ENCODE measurements at regions not wholly inside any gene's neighbourhood (a gene's known extent, or its start where the extent isn't known, plus 50 kb on each side); places are given as distances from the start of the nearest gene placed in this dataset.

DNA sequence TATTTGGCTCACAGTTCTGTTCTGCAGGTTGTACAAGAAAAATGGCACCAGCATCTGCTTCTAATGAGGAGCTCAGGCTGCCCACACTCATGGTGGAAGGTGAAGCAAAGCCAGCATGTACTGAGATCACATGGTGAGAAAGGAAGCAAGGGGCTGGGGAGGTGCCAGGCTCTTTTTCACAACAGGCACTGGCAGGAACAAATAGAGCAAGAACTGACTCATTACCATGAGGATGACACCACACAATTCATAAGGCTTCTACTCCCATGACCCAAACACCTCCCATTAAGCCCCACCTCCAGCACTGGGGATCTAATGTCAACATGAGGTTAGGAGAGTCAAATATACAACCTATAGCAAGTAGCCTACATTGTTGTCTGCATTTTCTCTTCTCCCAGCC, 522.6 kb downstream of the RFC3 start:
- FAIRE-seq: no peak

DNA sequence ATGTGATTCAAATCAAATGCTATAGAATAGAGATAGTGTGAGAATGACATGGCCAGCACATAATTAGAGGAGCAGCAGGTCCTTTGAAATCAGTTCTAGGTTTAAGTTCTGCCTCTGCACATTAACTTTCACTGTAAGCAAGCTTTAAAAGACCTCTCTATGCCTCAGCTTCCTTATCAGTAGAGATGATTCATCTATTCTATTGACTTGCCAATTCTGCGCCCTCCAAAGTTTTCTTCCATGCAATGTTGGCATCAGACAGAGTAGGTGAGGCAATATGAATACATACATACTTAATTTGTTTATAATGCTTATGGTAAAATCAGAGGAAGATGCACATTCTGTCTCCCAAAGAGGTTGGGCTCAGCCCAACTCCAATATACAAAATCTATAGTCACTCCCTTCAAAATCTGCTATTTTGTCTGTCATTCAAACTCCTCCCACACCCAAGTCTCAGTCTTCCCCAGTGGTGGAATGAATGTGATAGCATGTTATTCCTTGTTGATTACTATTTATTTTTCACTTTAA, 525.5 kb downstream of the RFC3 start:
- no peak for FAIRE-seq

DNA sequence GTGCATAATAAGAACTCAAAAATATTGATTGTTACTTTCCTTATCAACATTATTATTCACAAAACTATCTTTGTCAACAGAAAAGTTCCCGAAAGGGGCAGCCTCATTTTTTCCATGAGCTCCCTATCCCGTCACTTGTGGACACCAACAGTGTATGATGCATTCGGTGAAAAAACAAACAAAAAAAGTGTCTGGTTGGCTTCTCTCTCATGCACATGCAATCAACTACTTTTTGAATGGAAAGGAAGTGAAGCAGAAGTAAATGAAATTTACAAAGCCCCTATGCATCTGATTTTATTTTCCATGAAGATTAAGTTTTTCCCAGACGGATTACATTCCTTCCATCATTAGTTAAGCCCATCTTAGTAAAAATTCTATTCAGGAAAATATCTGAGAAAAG, 526.9 kb downstream of the RFC3 start:
- no peak for FAIRE-seq

DNA sequence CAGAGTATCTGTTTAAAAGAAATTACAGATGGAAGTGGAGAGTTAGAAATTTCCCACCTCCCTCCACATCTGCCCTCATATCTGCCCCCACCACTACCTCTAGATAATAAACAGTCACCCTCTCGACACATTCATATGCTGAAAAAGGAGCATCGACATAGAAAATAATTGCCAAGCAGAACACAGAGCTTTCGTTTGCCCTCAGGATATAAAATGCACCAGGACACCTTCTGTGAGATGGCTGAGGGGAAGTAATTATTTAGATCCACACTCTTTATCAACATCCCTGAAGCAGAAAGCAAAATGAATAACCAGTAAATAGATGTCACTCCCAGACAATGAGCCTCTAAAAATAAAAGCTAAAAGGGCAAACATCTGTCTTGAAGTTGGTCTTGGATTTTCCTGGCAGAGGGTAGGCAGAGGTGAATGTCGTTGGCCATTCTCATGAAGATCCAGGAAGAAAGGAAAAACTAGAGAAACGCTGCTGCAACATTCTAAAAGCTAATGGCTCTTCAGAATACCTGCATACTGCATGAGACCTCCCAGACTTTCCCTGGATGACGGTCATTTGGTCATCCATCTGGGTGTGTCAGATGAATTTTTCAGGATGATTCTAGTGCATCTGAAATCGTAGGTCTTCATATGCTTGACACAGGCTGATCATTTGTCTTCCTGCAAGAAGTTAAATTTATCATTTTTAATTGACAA, 527.5 kb downstream of the RFC3 start:
- no peak for FAIRE-seq

DNA sequence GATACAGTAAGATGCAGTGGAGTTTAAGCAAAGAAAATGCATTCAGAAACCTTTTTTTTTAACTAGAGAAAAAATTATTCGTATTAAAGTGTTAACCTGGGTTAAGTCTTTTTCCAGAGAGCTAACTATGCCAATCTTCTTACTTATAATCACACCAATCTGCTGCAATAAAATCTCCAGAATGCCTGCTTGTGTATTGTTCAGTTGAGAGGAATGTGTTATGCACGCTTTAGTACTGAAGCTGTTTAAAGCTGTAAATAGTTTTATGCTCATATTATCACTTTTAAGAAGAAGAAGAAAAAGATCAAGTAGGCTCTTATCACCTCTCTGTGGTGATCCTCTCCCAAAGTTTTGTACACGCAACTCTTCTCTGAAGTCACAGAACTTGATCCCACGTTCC, 528.7 kb downstream of the RFC3 start:
- FAIRE-seq: no peak

DNA sequence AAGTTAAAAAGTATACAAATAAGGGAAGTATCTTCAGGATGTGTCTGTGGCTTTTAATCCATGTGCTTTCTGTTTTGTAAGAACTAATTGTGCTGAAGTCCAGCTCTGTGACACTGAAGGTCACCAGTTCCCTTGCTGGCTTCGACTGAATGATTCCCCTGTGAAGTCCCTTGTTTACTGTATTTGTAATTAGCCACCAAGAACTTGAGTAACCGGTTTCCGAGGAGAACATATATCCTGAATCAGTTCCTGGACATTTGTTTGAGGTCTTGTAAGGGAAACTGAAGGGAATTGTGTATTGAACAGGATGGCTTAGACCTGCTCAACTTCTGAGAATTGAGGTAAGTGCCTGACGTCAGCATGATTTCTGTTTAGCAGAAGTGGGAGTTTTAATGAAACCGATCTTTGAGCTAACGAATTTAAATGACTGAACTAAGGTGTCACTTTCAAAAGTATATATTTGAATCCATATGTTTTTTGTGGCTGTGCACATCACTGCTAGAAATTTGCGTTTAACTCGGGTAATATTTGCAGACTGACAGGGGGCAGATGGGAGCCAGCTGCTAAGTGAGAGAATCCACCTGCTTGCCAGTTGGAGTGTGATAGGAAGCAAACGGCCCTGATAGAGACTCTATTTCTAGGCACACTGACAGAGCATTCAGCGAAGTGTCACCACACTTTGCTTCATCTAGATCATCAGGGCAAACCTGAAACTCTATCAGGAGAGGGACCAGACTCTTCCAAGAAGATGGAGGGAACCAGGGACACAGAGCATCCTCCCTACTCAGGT, 530.0 kb downstream of the RFC3 start:
- no peak for FAIRE-seq

DNA sequence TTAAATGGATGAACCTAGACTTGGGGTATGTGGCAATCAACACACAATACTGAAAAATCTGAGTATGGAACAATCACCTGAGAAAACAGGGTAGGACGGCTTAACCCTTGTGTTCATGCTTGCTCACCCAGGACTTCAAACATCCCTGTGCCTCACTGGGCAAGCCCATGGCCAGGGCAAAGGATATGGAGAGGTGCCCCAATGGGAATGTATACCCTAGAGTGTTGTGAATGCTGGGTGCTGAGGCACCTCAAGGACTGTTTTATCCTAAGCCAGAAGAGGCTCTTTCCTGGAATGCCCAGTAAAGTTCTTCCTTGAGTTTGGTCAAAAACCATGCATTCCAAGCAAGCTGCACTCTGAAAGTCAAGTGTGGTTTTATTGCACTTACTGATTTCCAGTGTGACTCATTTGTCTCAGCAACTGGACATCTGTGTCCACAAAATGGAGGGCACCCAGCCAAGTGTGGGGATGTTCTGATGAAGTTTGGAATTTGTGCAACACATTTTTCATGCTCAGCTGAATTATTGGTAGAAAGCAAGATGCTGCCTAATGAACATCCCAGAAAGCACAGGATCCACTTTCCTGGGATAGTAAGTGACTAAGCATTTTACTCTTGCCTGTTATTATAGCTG, 531.3 kb downstream of the RFC3 start:
- no peak for FAIRE-seq

DNA sequence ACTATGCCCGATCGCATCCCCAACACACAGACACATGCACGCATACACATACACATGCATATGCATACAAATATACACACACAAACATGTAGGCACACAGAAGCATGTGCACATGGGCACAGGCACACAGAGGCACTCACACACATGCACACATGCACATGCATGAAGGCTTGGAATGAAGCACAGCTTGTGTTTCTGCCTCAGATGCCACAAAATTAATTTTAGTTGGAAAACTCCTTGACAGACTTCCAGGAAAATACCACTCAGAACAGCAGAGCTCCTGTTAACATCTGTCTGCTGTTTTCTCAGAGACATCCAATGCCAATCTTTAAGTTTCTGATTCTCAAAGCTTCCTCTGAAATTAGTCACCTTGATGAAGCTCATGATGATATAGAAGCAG, 532.7 kb downstream of the RFC3 start:
- FAIRE-seq: no peak

DNA sequence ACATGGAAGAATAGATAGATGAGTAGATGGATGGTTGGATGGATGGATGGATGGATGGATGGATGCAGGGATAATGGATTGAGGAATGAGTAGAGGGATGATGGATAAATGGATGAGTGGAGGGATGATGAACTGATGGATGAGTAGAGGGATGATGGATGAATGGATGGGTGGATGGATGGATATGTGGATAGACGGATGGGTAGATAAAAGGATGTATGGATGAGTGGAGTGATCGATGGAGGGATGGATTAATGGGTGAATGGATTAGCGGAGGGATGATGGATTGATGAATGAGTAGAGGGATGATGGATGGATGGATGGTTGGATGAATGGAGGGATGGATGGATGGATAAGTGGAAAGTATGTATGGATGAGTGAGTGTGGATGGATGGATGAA, 533.2 kb downstream of the RFC3 start:
- no peak for FAIRE-seq

DNA sequence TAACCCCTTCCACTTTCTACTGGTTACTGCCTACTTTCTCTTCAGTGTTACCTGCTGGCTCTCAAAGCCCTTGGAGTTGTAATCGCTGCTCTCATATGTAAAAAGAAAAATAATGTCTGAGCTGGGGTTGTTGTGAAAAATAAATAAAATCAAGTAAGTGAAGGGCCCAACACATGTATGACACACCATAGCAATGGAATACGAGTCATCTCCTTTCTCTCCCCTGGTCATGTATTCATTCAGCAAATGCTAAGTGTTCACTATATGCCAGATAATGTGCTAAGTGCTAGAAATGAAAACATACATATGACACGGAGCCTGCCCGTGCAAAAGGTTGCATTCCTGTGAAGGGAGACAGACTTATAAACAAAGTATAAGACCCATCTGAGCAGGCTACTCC, 535.0 kb downstream of the RFC3 start:
- no peak for FAIRE-seq

DNA sequence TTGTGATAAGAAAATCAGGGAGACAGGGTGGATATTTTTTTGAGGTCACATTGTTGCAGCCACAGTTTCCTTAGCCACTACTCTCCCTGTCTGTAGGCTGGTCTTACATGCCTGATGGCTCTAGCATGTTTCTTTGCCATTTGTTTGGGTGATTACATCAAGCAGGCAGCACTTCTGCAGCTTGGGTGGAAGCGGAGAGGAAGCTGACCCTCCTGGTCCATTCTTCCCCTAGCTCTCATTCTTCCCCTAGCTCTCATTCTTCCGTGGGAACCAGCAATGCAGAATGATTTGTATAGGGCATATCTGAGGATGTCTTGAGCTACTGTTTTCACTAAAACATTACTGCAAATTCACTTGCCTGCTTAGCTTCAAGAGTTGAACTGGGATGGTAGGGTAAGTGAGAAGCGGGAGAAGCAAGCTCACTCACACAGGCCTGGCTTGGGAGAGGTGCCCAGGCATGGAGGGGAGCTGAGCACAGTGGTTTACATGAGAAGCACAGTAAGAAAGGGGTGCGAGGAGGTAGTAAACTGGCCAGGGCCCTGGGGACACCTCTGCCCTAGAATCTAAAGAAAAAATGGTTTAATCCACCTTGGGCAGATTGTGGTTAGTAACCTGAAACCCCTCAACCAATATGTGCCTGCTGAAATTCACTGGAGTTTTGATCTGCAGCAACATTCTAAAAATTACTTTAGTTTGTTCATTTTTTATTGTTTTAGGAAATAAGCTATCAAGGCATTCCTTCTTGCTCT, 538.9 kb downstream of the RFC3 start:
- no peak for FAIRE-seq

DNA sequence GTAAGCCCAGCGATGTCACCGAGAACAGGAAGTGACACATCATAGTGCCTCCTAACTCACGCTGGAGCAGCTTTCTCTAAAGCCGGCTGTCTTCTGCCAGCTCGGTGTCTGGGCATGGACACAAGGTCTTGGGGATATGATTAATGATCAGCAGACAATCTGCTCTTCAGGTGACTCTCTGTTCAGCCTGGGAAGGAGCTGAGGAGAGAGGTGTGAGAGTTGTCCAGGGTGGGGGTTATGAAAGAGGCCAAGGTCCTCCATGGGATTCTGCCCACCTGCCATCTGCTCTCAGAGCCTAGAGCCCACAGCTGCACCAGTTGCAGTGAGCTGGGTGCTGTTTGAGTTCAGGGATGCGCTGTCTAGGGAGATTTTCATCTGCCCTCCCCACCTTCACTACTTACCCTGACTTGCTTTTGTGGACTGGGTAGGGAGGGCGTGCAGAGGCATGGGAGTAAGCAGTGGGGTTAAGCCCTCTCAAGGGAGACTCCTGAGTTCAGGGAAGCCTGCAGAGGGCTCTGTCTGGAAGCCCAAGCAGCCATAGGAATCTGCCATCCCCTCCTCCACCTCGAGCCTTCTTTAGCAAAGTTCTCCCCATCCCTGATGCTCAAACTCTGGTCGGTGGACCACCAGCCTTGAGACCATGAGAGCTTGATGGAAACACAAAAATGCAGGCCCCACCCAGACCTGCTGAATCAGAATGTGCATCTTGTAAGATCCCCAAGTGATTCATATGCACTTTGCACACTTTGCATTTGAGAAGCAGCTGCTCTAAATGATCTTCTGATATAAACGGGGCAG, 539.7 kb downstream of the RFC3 start:
- no peak for FAIRE-seq

DNA sequence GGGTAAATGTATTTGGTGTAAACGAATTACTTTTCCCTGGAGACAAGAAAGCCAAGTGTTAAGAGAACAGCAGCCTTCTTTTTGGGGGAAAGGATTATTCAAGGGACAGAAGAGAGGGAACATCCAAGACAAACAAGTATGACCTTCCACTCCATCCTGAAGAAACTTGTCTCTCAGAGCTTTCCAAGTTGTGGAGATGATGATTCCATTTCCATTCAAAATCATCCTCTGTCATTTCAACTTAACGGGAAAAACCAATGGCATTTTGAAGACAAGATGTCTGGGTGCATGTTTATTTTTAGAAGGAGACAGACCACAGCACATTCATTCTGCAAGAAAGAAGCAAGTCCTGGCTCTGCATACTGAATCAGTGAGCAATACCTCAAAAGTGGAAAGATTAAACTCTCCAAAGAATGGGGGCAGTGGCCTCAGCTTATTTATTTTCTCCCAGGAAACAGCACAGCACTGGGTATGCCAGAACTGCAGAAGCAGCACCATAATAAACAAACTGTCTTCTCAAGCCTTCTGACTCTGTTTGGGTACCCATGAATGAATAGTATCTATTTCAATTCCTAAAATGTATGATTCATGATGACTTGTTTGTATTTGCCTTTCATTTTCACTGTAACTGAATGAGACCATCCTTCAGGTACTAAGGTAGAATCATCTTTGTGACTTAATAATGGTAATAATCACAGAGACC, 541.0 kb downstream of the RFC3 start:
- FAIRE-seq: no peak

DNA sequence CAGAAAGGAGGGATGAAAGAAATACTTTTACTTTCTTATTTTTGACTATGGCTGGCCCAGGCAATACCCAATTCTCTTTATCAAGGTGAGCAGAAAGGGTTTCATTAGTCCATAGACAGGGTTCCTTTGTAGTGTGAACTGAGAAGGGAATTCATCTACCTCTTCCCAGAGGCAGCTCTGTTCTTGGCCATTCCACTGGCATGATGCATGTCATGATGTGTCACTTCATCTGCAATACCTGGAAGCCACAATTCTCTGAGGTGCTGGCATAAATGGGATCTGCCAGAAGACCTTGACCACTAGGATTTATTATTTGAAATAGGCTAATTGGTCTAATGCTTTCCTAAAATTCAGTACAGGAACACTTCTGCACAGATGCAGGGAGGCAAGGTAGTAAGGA, 542.8 kb downstream of the RFC3 start:
- FAIRE-seq: no peak

DNA sequence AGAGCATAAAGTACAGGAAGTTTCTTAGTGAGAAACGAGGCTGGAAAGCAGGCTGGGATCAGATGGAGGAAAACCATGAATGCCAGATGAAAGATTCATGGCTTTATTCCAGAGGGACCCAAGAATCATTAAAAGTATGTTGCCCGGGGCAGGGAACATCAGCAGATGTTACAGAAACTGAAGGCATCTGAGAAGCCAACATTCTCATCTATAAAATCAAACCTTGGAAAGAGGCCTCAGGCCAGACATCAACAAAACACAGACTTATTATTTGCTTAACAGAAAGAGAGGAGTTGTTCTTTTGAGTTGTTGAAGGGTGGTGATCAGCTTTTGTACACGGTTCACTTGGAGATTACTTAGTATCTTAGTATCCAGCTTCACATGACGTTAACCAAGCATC, 543.6 kb downstream of the RFC3 start:
- no peak for FAIRE-seq

DNA sequence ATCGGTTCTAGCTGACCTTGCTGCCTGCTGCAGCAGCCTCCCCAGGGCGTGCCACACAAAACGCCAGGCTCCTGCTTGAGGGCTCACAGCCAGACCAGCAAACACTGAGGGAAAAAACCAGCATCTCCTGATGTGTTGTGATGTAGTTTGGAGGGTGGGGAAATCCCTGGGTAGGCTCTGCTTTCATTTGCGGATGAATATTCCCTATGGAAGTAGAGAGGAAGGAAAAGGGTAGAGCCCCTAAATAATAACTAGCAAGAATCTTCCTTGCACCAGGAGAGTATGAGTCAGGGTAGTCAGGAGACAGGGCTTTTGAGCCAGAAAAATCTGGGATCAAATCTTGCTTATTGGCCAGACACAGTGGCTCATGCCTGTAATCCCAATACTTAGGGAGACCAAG, 545.3 kb downstream of the RFC3 start:
- FAIRE-seq: no peak

DNA sequence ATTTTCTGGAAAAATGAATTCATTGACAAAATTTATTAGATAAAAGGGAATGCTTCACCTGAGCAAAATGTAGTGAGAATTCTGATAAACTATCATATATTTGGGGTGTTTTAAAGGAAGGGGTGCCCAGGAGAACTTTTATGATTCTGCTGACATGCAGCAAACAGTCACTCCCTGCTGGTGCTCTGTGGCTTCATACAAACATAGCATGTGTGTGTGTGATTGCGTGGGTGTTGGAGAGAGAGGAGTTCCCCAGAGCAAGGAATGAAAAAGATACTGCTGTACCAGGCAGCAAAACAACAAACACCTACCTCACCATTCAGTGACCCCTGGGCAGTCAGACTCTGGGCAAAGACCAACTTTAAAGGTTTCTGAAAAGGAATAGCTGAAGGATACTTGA, 546.7 kb downstream of the RFC3 start:
- no peak for FAIRE-seq

DNA sequence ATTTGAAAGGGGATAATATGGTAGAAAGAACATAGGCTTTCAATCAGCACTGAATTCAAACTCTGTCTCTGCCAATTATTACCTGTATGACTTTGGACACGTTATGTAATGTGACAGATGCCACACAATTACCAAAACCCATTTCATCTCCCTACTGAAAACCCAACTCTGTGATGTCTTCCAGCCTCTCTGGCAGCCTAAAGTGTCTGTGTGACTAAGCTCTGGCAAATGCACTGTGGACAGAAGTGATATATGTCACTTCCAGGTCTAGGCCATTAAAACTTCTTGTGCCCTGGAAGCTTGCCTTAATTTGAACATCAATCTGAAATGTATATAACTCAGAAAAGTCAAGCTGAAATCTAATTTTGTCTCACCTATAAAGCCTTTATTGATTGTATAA, 552.0 kb downstream of the RFC3 start:
- no peak for FAIRE-seq

DNA sequence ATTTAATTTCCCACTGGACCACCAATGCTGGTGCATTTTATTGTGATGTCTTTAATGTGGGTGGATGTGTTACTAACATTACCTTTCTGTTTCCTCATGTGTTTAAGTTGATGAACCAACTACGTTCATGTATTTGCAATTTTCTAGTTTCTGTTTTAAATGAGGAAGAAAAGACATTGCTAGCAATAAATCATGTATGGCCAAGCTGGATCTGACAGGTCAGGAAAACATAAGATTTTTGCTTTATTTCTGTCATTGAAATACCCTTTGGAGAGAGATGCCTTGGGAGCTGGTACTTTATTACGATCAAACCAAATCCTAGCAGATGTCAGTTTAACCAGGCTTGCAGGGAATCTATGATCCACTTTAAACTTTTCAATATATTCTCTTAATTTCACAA, 553.2 kb downstream of the RFC3 start:
- no peak for FAIRE-seq

DNA sequence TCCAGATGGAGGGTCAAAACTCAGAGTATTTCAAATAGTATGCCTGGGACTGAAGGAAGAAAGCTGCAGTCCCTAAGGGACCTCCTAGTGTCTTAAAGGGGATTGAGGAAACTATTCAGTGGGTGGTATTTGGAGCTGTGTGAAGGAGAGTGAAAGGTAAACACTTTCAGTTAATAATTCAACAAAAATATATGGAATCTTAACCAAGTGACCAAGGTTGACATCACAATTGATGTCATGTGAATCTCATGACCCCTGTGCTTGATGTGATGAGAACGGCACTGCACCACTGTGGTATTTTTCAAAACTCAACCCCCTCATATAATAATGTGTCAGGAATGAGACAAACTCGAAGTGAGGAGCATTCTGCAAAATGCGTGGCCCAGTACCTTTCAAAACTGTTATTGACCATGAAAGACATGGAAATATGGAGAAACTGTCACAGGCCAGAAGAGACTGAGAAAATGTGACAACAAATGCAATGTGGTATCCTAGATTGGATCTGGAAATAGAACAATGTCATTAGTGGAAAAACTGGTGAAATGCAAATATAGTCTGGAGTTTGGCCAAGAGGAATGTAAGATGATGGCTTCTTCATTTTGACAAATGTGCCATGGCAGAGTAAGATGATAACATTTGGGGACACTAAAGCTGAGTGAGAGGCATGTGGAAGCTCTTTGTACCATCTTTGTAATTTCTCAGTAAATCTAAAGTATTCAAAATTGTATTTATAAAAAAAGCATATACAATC, 553.9 kb downstream of the RFC3 start:
- no peak for FAIRE-seq

DNA sequence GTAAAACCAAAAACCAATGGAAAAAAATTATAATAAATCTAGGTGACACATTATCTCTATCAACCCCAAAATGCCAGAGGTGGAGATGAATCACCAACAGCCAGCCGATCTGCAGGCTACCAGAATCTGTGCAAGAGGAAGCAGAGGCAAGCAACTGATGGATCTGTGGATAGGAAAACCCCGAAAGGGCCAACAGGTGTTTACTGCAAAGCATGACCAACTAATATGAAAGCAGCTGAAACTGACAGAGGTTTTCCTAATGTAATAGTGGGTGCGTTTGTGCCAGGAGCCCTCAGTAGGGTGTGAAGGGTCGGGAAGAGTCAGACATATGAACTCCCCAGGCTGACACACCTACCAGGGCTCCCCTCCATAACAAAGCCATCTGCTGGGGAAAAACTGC, 554.6 kb downstream of the RFC3 start:
- FAIRE-seq: no peak
